ENCODE measurements at regions not wholly inside any gene's neighbourhood (a gene's known extent, or its start where the extent isn't known, plus 50 kb on each side); places are given as distances from the start of the nearest gene placed in this dataset.

DNA sequence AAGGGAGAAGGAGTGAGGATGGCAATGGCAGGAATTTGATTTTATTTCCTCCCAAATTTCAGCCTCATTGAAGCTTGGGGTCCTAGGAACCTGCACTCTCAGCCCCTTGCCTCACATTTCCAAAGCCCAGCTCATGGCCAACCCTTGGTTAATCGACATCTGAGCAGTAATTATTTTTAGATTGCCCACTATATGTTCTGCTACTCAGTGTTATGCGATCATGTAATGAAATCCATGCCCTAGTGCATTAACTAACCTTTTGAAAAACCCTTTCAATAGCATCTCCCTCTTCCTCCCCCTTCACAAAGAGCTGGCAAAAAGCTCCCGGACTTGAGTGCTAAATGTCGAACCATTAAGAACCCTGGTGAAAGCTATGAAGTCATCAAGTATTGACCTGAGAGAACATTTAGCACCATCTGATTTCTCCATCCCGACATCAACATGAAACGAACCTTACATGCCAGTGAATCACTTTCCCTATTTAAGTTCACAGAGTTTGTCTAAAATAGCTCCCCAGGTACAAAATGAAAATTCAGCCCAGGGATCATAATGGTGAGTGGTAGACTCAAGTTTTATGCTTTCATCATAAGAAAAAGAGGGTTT lies 59.2 kb upstream of the RPS6KA3 start:
- DNase-seq (ENCODE audit: low spot score): no peak

GRCh38 chrX:20322887-20323286 lies 56.2 kb upstream of the RPS6KA3 start:
- no peak for DNase-seq (ENCODE audit: low spot score)

DNA sequence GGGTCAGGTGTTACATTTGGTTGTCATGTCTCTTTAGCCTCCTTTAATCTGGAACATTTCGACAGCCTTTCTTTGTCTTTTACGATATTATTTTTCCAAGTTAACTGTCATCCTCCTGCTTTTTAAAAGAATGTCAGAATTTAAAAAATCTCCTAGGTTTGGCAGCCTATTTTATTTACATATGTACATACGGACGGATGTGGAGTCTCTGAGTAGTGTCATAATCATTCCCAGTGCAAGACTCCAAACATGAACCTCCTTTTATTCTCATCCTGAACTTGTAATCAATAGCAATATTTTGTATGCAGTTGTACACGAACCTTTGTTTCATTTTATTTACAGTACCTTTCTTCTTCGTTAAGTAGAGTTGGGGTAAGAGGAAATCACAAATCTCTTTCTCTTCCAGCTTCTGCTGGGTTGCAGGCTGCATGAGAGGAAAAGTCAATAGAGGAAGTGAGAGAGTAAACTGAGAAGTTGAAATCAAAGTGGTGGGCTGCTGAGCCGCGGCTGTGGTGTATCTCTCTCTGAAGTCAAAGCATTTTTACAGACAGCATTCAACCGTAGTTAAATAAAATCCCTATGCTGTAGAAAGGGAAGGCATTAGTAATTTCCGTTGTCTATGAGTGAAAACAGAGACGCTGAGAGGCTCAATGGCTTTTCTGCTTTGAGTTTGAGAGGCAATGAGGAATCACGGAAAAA lies 53.9 kb upstream of the RPS6KA3 start:
- DNase-seq (ENCODE audit: low spot score): no peak

- no peak for DNase-seq (ENCODE audit: low spot score)
These were observed 52.3 kb upstream of the RPS6KA3 start for GRCh38 chrX:20319054-20319453.

GRCh38 chrX:20317873-20318272 lies 51.2 kb upstream of the RPS6KA3 start:
- no peak for DNase-seq (ENCODE audit: low spot score)
